Tibial artery (tissue), 4 donors: ENCODE measurements at regions not wholly inside any gene's neighbourhood (a gene's known extent, or its start where the extent isn't known, plus 50 kb on each side); places are given as distances from the start of the nearest gene placed in this dataset.

ENCODE experiments used
- DNase-seq, 2 donors: peaks; one replicate each; pipeline ENCODE4 v3.0.0-alpha.2; 2019
- H3K27ac ChIP-seq, 2 donors: fragments of 200-600 bp; sonication (generic) in 1 of 2; 1 replicate in 1 of 2; 2 replicates in 1 of 2; pipeline ENCODE4 v1.5.1; 2018 to 2019; ENCODE audit warnings: mild to moderate bottlenecking in 1 of 2
- H3K27me3 ChIP-seq, 2 donors: fragments of 200-600 bp; sonication (generic) in 1 of 2; one replicate each; pipeline versions ENCODE4 v1.5.1 to v1.6.0; 2016 to 2019
- H3K36me3 ChIP-seq, 3 donors: fragments of 200-600 bp; sonication (generic) in 2 of 3; one replicate each; pipeline ENCODE4 v1.5.1; 2016 to 2019; ENCODE audit warnings: mild to moderate bottlenecking in 2 of 3
- H3K4me1 ChIP-seq, 4 donors: fragments of 200-600 bp; sonication (generic) in 2 of 4; 1 replicate in 3 of 4; 2 replicates in 1 of 4; pipeline ENCODE4 v1.5.1; 2016 to 2019
- H3K4me3 ChIP-seq, 2 donors: fragments of 200-600 bp; sonication (generic) in 1 of 2; 1 replicate in 1 of 2; 2 replicates in 1 of 2; pipeline ENCODE4 v1.5.1; 2018 to 2019; ENCODE audit warnings: mild to moderate bottlenecking in 2 of 2
- H3K9me3 ChIP-seq, 3 donors: fragments of 200-600 bp; sonication (generic) in 1 of 3; one replicate each; pipeline ENCODE4 v1.5.1; 2016 to 2019
- CTCF ChIP-seq, 2 experiments: fragments of 200-600 bp in 1 of 2; fragments of 450-650 bp in 1 of 2; IDR thresholded peaks; one replicate each; pipeline ENCODE4 v1.5.1; 2017 to 2019; ENCODE audit warnings: antibody characterized with exemption in 2 of 2, mild to moderate bottlenecking in 1 of 2, moderate library complexity in 1 of 2
- intact Hi-C: fragments of 100-400 bp; cut with DNase I; formaldehyde crosslinking; loops from one replicate; pipeline ENCODE4 v1.15.0; 2023; ENCODE audit warnings: low total_unique reads

- no peaks in the 10 kb centered on the region for H3K9me3 ChIP-seq
- no peak overlapping the region for H3K27ac ChIP-seq
- no peaks in the 10 kb centered on the region for H3K36me3 ChIP-seq
- no peaks in the 10 kb centered on the region for H3K4me1 ChIP-seq
- DNase-seq: no peak
- no peaks in the 10 kb centered on the region for H3K27me3 ChIP-seq
- intact Hi-C loops: no loop called here
- H3K4me3 ChIP-seq: no peak overlapping the region
- TF ChIP-seq CTCF (IDR thresholded peaks at IDR 0.05): no peak
These were observed 195.7 kb upstream of the SETMAR start for GRCh38 chr3:4107430-4107829.

GRCh38 chr3:4113811-4114522, 189.2 kb upstream of the SETMAR start:
- Histone ChIP-seq H3K27me3 (no peaks in the 10 kb centered on the region), H3K27ac (no peak overlapping the region), H3K36me3 (no peaks in the 10 kb centered on the region), H3K9me3 (no peaks in the 10 kb centered on the region), H3K4me3 (no peak overlapping the region), H3K4me1 (no peaks in the 10 kb centered on the region)
- no peak for TF ChIP-seq CTCF (IDR thresholded peaks at IDR 0.05)
- DNase-seq: no peak
- intact Hi-C loops: no loop called here

- Histone ChIP-seq H3K36me3 (no peaks in the 10 kb centered on the region), H3K4me1 (no peaks in the 10 kb centered on the region), H3K9me3 (no peaks in the 10 kb centered on the region), H3K4me3 (no peak overlapping the region), H3K27ac (no peak overlapping the region), H3K27me3 (no peaks in the 10 kb centered on the region)
- no peak for DNase-seq
- intact Hi-C loops: no loop called here
- TF ChIP-seq CTCF (IDR thresholded peaks at IDR 0.05): no peak
These were observed 184.1 kb upstream of the SETMAR start for GRCh38 chr3:4119119-4119518.

- Histone ChIP-seq H3K27ac (no peak overlapping the region), H3K9me3 (peaks cover 0 to 7% (median 4%) of the 10 kb centered on the region in 3 donors), H3K27me3 (no peaks in the 10 kb centered on the region), H3K4me3 (no peak overlapping the region), H3K4me1 (no peaks in the 10 kb centered on the region), H3K36me3 (no peaks in the 10 kb centered on the region)
- intact Hi-C loops: no loop called here
- no peak for TF ChIP-seq CTCF (IDR thresholded peaks at IDR 0.05)
- no peak for DNase-seq
These were observed 177.6 kb upstream of the SETMAR start for GRCh38 chr3:4125576-4125975.

- DNase-seq: no peak
- Histone ChIP-seq H3K4me3 (no peak overlapping the region), H3K4me1 (no peaks in the 10 kb centered on the region), H3K36me3 (no peaks in the 10 kb centered on the region), H3K27me3 (no peaks in the 10 kb centered on the region), H3K9me3 (no peaks in the 10 kb centered on the region), H3K27ac (no peak overlapping the region)
- intact Hi-C loops: no loop called here
- TF ChIP-seq CTCF (IDR thresholded peaks at IDR 0.05): no peak
These were observed 164.9 kb upstream of the SETMAR start for GRCh38 chr3:4138150-4138785.
